ENCODE measurements at regions not wholly inside any gene's neighbourhood (a gene's known extent, or its start where the extent isn't known, plus 50 kb on each side); places are given as distances from the start of the nearest gene placed in this dataset.
"Not testable (repeated sequence)": the region's sequence is repeated elsewhere in the genome, so short reads cannot be mapped to it uniquely, and the experiment has no call there.

DNA sequence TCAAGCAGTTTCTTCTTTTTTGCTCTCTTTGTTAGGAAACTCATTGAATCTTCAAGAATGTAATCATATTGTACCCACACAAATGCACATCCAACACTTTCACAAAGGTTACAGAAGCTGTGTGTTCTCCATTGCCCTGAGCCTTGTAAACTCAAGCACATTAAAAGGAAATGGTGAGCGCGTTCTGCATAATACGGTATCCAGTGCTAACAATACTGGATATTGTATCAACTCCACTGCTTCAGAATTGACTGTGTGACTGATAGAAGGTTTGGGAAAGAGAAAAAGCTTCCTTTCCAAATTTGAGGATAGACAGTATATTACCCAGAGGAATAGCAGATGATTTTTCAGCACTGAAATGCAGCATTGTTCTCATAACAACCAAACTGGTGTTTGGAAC is 268.9 kb upstream of the RBMS3 start:
- intact Hi-C loops (cut with micrococcal nuclease) = no loop called here

DNA sequence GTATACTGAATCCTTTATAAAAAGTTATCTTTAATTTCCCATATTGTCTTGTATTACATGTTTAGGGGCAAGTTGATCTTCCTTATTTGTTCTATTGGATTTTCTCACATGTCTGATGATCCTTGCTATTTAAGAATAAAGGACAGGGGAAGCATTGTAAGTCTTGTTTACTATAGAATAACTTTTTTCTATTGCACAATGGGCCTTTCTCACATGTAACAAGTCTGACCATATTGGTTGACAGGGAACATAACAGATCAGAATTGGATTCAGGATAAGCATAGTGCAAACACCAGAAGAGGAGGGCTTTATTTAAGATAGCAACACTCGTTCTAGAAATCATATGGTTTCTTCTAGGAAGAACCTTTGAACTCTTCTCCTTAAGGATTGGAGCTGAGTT is 257.9 kb upstream of the RBMS3 start:
- intact Hi-C loops (cut with micrococcal nuclease) = loop anchor here (10.0 kb wide), 1 partner anchor 358 kb away; no protein-coding TSS in a partner anchor

GRCh38 chr3:29026286-29026685 is 254.6 kb upstream of the RBMS3 start:
- intact Hi-C loops (cut with micrococcal nuclease) = loop anchor here (10.0 kb wide), 1 partner anchor 361 kb away; no protein-coding TSS in a partner anchor

- intact Hi-C loops (cut with micrococcal nuclease) = loop anchor here (10.0 kb wide), 1 partner anchor 362 kb away; no protein-coding TSS in a partner anchor
Observed at GRCh38 chr3:29026959-29027358, 253.9 kb upstream of the RBMS3 start.

DNA sequence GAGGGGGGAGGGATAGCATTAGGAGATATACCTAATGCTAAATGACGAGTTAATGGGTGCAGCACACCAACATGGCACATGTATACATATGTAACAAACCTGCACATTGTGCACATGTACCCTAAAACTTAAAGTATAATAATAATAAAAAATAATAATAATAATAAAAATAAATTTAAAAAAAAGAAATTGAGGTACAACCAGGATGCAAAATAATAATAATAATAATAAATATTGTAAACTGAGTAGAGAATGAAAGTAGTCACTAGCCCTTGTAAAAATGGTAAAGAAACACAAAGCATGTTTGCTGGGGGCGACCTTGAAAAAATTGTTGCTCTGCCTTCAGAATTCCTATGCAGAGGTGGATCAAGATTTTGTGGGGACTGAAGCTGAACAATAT is 249.7 kb upstream of the RBMS3 start:
- intact Hi-C loops (cut with micrococcal nuclease) = not testable (repeated sequence)

DNA sequence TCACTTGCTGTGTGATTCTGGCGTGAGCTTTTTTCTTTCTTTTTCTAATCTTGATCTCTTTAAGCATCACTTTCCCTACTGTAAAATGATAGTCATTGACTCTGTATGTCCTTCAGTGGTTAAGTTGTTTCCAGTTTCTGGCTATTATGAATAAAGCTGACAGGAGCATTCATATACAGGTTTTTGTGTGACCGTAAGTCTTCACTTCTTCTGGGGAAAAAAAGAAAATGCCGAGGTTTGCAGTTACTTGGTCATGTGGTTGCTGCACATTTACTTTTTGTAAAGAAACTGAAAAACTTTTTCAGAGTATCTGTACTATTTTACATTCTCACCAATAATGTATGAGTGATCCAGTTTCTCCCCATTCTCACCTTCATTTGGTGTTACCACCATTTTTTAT is 247.4 kb upstream of the RBMS3 start:
- intact Hi-C loops (cut with micrococcal nuclease) = no loop called here

DNA sequence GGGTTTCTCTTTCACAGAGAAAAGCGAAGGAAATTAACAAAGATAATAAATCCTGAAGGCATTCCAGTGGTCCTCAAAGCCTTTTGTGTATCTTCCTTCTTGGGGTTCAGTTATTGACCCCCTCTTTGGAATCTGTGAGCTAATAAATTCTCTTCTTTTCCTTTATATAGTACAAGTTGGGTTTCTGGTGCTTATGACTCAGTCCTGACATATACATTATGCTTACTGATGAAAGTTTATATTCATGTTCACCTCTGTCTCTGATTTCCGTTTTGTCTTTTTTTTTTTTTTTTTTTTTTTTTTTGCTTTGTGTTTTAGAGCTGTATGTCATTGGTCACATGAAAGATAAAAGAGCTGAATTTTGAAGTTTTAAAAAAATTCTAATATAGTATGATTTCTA is 230.7 kb upstream of the RBMS3 start:
- intact Hi-C loops (cut with micrococcal nuclease) = no loop called here

- intact Hi-C loops (cut with micrococcal nuclease) = no loop called here
Observed at GRCh38 chr3:29057326-29057725, 223.5 kb upstream of the RBMS3 start.

DNA sequence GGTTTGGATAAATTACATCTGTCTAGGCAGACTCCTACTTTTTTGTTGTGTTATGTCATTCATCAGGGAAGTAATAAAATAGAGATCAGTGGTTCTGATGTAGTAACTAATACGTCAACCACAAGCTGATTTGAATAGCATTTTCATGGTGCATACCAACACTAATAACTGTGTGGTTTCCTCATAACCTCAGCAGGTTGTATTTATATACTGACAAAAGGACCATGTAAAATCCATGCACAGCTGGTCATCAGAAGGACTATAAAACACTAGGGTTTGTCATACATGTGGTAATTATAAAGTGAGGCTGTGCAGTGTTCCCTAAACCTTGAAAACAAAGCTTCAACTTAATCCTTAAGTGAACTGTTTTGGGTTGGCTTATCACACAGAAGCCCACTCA is 216.8 kb upstream of the RBMS3 start:
- intact Hi-C loops (cut with micrococcal nuclease) = no loop called here

DNA sequence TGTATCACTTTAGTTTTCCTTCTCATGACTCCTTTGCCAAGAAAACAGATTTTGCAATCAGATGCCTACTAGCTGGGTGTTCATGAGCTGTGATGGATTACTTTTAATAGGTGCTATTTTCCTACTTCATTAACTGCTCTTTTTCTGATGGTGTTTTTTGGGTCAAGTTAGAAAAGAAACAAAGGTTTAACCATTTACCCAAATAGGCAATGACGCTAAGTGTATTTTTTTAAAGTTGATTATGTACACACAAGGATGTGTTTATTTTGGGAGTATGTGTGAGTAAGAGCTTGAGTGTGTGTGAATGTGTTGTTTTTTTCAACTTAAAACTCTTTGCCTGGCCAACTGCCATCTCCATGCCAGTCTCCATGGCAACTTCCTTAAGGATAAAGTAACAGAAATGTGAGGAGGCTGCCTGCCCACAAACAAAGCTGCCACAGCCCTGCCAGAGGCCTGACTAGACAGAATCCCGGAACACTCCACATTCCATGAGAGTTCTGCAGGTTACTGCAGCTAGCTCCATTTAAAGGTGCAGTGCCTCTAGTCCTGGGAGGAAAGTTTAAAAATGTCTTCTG is 215.6 kb upstream of the RBMS3 start:
- intact Hi-C loops (cut with micrococcal nuclease) = no loop called here

GRCh38 chr3:29067007-29067406 is 213.9 kb upstream of the RBMS3 start:
- intact Hi-C loops (cut with micrococcal nuclease) = no loop called here

- intact Hi-C loops (cut with micrococcal nuclease) = no loop called here
Observed at GRCh38 chr3:29070959-29071634, 209.8 kb upstream of the RBMS3 start.

GRCh38 chr3:29072611-29073010 is 208.3 kb upstream of the RBMS3 start:
- intact Hi-C loops (cut with micrococcal nuclease) = no loop called here

GRCh38 chr3:29077356-29077755 is 203.5 kb upstream of the RBMS3 start:
- intact Hi-C loops (cut with micrococcal nuclease) = no loop called here

DNA sequence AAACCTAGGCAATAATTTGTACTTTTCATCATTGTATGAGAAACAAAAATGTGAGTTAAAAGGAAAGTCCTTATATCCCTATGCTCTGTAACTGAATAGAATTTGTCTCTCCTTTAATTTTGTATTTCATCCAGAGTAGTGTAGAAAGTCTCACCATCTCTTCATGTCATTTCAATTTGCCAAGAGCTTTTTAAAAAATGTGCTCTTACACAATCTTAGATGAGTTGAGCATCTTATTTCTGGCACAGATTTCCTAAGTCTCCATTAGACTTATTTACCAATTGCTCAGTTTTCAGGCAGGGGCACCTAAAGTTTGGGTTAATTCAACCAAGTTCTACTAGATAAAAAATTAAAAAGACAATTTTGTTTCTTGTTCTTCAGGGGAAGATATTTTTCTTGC is 201.5 kb upstream of the RBMS3 start:
- intact Hi-C loops (cut with micrococcal nuclease) = no loop called here

GRCh38 chr3:29080967-29081366 is 199.9 kb upstream of the RBMS3 start:
- intact Hi-C loops (cut with micrococcal nuclease) = no loop called here

DNA sequence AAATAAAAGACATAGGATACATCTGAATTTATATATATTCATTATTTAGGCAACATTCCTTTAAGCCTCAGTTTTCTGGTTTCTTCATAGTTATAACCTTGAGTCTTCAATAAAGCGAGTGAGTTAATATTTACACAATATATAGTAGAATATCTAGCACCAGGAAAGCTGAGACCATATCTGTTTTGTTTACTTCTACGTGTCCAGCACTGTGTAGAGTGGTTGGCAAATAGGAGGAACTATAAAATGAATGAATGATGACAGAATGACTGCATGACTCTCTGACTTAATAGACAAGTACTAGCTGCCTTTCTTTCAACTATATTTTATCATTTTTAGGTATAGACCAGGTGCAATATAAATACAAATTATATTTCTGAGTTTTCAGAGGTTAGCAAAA is 197.8 kb upstream of the RBMS3 start:
- intact Hi-C loops (cut with micrococcal nuclease) = no loop called here

- intact Hi-C loops (cut with micrococcal nuclease) = no loop called here
Observed at GRCh38 chr3:29083676-29084075, 197.2 kb upstream of the RBMS3 start.

GRCh38 chr3:29088579-29088978 is 192.3 kb upstream of the RBMS3 start:
- intact Hi-C loops (cut with micrococcal nuclease) = no loop called here

GRCh38 chr3:29090912-29091597 is 189.8 kb upstream of the RBMS3 start:
- intact Hi-C loops (cut with micrococcal nuclease) = no loop called here

- intact Hi-C loops (cut with micrococcal nuclease) = no loop called here
Observed at GRCh38 chr3:29091599-29092189, 189.2 kb upstream of the RBMS3 start.

DNA sequence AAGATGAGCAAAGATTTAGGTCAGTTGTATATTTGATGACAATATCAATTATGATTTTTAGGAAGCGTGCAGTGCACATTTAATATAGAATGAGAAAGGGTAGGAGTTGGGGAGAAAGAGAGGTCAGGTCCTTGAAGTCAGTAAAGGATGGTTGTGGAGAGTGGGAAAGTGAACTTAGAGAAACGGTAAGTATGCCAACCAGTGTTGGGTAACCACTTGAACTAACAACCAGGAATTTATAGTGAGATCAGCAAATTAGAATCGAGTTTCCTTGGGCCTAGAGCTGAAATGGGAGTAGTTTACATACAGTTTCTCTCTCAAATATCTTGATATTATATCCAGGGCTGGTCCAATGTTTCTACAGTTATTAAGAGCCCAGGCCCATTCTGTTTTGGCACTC is 188.5 kb upstream of the RBMS3 start:
- intact Hi-C loops (cut with micrococcal nuclease) = no loop called here

Measured in T-helper 1 cell treated with Interleukin-12 subunit alpha and Interleukin-12 subunit beta and Interleukin-4 antibody, amounts not matched to agents 30 ng/mL and 1 ng/mL, for 36 hours (primary cell).